Left kidney (tissue), 1 donor: ENCODE measurements at regions not wholly inside any gene's neighbourhood (a gene's known extent, or its start where the extent isn't known, plus 50 kb on each side); places are given as distances from the start of the nearest gene placed in this dataset.

Experiments
- DNase-seq: peaks from one replicate; pipeline ENCODE4 v3.0.0-alpha.2; 2013

DNA sequence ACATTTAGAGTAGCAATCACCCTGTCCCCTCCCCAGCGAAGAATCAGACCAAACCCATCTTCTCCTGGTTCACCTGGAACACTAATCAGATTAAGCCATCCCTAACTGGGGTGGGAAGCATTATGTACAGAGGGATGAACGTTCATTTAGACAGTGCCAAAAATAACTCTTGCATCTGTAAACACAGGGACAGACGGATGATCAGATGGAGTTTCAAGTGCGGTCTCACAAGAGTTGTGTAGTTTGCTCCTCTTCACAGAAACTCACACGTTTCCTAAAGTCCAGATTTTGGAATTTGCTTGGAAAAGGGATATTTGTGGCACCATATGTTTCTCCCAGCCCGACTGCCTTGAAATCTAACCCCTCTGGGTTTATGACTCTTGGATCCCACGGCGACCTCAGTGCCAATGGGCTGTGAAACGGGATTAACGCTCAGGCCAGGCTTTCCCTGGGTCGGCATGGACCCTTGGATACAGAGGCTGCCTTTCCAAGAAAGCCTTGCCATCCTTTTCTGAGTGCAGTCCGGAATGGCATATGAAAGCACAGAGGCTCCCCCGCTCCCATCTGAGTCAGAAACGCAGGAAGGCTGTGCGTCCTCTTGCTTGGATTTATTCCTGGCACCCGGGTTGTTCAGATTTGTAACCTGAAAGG is 293.2 kb upstream of the HABP2 start:
- no peak for DNase-seq

DNA sequence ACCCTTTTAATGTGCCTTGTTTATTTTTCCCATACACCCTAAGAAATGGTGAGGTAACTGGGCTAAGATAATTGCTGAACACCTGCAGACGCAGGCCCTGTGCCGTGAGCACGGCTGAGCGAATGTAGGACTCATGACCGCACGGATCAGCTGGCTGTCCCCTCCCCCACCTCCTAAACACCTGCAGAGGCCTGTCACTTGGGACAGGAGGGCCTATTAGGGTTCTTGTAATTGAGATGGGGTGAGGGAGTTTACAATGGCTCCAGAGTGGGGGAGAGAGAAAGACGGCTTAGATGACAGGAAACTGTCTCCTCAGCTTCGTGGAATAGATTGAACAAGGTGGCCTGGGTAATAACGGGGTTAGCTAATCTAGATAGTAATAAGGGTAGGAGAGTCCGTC is 291.7 kb upstream of the HABP2 start:
- DNase-seq: peak; percentile 70

DNA sequence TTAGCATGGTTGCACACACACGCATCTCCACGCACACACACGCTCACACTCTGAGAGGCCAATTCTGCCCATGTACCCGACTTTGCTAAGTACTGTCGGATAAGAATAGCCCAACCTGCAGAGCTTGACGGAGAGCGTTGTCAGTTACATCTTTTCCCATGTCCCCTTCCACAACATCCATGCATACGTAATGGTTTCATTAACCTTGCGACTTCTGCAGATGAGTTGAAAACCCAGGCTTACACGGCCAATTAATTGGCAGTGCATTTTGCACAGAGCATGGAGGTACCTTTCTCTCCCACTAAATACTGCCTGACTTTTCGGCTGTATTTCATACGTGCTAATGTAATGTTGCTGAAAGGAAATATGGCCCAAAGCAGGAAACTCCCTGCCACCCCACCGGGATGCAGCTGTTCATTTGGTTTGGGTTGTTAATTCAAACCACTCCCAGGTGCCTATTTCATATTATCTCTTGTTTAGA is 291.2 kb upstream of the HABP2 start:
- no peak for DNase-seq

DNA sequence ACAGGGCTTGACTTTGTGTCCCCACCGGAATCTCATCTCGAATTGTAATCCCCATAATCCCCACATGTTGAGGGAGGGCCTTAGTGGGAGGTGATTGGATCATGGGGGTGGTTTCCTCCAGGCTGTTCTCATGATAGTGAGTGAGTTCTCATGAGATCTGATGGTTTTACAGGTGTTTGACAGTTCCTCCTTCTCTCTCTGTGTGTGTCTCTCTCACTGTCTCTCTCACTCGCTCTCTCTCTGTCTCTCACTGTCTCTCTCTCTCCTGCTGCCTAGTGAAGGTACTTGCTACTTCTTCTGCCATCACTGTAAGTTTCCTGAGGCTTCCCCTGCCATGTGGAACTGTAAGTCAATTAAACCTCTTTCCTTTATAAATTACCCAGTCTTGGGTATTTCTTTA is 289.8 kb upstream of the HABP2 start:
- DNase-seq: no peak

DNA sequence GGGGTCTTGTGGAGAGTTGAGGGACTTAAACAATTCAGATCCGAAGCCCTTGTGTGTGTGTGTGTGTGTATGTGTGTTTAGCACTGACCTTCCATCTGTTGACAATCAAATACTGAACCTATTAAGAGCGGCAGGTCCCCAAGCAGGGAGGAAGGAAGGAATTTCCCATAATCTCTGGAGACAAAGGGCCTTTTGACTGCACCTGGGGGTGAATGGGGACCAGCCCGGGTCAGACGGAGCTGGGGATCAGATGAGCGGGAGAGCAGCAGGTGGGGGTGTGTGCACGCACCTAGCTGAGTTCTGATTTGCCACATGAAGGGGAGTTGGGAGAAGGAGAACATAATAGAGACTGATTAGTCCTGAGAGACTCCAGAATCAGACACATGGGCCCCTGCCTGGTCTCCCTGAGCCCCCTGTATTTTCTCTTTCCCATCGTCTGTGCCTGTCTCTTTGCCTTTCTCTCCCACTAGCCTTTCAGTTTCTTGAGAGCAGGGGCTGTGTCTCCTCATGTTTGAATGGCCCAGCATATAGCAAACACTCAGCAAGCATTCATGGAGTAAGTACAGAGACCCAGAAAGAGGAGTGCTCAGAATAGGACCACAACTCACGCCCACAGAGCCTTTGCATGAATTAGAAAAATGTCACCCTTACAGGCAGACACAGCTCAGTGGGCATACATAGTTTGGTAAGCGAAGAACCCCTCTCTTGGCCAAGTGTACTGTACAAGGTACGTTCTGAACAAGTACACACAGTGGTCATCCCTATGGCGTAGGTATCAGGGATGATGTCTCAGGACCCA is 288.3 kb upstream of the HABP2 start:
- no peak for DNase-seq

DNA sequence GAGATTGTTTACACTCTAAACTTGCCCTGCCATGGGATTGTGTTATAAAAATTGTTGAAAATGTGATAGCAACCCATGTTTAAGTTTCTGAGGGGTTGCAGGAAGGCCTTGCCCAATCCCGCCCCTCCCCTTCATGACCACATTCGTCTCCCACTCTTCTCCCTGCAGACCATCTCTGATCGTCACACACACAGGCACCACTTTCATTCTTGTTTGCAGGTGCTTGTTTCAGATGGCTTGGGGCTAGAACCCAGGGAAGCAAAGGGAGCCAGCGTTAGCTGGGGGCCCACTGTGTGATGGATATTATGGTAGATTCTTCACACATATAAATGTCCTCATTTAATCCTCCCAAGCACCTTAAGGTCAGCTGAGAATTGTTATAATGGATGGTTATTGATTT is 286.7 kb upstream of the HABP2 start:
- no peak for DNase-seq

DNA sequence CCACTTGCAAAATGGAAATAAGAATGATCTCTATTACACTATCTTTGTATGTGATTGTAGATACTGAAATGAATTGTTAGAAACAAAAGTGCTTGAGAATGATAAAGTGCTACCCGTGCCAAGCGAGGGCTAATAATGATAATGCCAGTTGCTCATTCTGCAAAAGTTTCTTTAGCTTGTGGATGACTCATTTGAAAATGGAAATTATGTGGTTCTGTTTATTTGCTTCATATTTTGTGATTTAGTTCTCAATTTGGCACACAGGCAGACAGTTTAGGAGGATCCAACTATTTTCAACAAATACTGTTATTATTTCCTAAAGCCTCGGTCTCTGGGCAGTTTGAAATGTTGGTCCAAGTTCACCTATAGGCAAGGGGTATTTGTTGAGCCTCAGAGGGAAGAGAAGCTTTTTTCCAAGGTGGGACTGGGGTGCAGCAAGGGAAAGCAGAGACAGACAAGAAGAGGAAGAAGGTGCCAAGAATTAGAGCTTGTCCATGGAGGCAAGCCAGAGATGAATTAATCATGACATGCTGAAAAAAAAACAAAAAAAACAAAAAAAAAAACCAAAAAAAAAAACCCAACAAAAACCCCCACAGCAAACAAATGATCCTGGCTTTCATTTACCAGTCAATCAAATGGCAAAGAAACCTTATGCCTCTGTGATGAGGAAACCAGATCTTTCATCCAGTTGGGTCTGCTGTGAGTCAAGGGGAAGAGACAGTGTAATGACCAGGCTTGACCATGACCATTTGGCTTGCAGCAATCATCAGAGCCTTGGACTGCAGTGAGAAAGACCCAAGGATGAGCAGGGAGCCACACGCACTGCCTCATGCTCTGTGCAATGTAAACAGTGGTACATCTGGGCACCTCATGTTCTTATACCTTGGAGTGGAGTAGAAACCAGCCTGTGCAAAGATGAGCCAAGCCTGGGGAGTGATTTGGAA is 285.0 kb upstream of the HABP2 start:
- DNase-seq: no peak

DNA sequence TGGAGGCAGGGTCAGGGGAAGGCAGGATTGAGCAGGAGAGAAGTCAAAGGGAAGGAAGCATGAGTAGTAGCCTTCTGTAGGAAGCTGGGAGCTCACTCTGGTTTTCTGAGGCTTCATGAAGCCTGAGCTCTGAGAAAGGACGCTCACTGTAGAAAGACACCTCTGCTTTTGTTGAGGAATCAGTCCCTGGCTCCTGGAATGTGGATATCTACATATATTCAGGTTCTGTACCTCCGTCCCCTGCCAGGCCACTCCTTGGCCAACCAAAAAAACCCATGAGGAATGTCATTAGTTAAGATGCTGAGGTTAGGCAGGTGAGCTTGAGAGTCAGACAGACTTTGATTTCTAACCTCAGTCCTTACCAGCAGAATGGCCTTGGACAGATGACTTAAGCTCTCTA is 283.5 kb upstream of the HABP2 start:
- no peak for DNase-seq

DNA sequence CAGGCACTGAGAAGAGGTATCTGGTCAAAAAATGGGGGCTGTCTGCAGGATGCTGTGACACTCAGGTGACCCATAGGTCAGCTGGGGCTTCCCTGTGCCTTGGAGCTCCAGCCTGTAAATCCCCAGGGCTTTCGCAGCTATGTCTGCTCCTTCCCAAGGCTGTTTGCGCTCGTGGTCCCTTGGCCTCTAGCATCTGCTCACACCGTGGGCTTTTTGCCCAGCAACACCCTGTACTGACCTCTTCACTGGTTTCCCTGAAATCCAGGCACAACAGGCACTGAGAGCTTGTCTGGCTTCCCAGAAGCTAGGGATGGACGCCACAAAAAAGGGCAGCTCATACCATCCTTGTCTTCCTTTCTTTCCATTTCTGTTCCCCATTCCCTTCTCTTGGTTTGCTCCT is 280.3 kb upstream of the HABP2 start:
- no peak for DNase-seq

DNA sequence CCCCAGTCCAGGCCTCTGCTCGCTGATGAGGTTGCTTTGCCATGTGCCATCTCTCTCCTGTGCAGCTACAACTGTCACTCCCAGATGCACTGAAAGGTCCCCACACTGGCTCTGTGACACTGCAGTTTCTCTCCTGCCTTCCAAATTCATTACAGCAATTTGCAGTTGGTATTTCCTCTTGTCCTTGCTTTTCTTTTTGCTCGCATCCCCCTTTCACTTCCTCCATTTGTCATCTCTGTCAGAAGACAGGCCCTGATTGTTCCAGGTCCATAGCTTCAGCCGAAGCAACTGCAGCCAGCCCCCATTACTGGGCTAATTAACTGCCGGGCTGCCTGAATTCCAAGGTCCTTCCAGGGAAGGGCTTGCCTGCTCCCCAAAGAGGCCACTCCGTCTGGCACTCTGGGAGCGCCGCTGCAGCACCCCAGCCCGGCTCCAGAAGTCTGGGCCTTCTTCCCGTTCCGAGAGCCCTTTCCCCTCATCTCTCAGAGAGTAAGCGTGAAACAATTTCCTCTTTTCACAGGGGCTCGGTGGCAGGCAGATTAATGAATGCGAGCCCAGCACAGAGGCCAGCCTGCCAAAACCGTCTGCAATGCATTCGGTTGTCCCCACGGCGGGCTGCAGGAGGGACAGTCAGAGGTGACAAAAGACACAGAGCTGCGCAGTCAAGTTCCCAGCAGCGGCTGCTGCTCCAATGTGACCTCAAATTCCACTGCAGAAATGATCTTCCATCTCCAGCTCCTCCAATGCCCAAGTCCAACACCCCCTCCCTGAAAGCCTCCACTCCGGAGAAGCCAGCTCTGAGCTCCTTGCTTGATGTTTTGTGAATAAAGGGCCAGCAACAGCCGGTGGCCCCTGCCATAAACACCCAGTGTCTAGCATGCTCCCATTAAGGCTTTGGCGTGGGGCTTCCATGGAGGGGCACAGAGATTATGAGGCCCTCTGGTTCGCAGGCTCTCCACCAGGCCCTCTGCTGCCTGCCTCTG is 279.4 kb upstream of the HABP2 start:
- DNase-seq: no peak

DNA sequence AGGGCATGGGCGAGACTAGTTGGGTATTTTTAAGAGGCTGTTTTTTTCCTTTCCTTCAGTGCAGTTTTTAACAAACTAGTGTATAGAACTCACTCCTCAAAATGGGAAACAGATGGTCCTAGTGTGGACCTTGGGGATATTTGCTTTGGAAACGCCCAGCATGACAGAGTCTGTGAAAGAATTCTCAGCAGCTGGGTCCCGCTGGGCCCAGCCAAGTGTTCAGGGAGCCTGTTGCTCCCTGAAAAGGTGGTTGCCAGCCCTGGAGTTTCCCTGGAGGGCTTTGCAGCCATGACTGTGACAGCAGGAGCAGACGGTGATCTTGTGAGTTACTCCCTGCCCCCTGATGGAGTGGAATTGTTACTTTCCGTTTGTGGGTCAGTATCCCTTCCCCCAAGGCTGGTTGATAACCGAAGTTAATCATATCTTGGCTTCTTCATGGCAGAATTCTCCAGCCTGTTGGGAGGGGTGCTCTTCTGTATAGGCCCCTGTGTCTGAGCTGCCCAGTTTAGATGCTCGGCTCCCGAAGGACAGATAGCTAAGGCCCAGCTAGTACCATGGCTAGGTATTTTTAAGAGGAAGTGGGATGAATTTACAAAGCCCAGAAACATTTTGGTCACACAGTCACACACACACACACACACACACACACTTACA is 278.6 kb upstream of the HABP2 start:
- no peak for DNase-seq

DNA sequence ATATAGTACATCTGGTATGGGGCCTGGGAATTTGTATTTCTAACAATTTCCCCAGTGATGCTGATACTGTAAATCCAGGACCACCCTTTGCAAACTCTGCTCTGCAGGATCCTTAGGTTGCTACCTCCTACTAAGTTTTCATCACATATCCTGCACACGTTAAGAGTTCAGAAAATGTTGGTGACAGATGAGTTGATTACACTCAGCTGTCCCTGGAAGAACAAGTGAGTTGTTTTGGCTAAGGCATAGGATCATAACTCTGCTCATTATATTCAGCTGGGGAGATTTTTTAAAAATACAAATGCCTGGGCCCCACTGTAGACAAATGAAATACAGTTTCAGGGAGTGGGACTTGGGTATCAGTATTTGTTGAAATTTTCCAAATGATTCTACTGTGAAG is 274.6 kb upstream of the HABP2 start:
- no peak for DNase-seq

DNA sequence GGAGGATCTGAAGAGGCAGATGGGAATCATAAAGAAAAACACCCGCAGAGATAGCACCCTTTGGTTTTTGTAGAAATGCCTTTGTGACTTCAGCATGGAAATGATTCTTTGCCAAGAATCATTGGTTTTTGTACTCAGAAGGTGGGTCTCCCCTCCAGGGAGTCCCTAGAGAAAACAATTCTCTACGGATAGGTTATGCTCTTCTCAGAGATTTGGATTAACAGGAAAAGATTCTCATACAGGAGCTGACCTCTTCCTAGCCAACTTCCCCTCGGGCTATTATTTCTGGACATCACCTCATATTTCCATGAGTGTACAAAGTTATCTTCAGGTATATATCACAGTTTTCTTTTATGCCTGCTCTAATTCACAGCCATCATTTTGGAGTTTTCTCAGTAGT is 274.2 kb upstream of the HABP2 start:
- no peak for DNase-seq

DNA sequence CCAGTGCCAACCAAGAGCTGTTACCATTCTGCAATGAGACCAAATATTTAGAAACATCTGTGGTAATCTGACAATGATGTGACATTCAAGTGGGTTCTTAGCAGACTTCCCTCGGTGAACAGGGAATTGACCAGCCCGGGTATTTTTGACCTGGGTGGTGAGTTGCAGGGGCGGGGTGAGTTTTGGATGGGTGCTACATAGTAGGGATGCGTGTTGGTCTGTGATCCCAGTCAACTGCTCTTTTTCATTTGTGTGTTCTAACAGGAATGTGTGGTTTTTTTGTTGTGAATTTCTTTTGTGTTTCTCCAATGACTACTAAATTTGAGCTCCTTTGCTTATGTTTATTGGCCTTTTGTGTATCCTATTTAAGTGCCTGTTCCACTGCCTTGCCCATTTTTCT is 273.6 kb upstream of the HABP2 start:
- DNase-seq: no peak

DNA sequence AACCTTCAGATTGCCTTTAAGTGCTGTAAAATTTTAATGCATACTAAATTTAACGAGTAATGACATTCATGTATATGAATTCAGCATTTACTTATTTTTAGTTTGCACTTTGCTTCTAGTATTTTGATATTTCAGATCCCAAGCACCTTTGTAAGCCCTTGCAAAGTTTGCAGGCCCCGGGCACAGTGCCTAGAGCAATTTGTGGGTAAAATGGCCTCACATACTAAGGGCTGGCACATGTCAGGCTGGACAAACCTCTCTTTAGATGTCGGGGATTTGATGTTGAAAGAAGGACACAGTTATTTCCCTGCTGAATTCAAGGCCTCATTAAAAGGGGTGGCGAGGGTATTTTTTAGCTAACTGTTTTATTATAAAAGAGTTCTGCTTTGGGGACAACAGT is 270.3 kb upstream of the HABP2 start:
- DNase-seq: no peak

DNA sequence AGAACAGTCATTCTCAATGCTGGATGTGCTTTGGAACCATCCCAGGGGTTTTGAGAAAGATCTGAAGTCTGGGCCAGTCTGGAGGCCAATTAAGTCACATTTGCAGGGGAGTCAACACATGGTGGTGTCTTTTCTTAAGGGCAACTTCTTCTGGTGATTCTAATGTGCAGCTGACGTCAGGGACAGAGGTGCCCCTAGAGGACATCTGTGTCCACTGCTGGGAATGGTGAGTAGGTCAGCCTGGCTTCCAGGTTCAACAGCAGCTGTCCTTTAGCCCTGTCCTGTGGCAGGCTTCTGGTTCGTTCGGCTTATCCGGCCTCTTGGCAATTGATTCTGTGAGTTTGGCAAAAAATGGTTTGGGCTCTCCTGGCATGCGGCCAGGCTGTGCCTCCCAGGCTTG is 269.7 kb upstream of the HABP2 start:
- no peak for DNase-seq

DNA sequence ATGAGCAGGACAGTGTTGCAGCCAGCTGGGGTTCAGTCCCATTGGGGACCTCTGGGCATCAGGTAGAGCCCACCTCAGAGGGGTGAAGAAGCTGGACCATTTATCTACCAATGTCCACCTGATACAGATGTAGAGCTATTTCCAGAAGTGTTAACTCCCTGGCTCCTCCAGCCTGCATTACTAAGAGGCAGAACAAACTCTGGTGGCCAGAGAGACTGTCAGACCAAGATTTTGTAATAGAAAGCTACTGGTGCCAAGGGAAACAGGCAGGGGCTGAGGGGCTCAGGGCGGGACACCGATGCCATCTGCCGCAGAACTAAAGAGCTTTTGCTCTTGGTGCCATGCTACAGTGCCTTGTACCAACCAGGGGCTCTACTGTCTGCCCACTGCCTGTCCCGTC is 268.2 kb upstream of the HABP2 start:
- DNase-seq: no peak

DNA sequence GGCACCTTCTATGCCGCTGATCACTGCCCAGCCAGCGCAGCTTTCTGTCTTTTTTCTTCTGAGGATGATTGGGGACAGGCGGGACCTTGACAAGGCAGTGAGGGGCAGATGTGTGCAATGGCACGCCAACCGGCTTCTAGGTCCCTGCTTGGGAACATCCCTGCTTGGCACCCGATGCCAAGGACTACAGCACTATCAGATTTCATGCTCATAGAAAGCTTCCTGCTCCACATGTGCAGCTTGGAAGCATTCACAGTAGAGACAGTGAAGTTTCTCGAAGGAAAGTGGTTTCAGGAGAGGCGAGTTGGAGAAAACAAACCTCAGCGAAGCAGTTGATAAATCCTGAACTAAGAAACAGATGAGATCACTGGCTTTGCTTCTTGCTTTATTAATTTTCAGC is 267.5 kb upstream of the HABP2 start:
- no peak for DNase-seq

DNA sequence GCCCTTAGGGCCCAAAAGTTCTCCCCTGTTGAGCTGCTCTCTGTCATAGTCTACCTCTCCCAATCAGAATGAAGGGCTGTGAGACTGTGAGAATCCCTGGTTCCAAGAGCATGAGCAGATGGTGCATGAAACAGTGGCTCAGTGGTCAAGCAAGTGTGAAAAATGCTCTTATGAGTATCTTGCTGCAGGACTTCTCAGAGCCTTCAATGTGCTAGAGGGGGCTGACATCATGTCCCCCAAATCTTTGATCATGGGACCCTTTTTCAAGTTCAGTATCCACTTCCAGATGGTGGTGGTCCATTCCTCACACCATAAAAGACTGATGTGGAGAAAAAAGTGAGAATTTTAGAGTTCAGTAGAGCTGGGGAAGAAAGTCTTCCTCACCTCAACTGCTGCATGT is 265.3 kb upstream of the HABP2 start:
- no peak for DNase-seq

DNA sequence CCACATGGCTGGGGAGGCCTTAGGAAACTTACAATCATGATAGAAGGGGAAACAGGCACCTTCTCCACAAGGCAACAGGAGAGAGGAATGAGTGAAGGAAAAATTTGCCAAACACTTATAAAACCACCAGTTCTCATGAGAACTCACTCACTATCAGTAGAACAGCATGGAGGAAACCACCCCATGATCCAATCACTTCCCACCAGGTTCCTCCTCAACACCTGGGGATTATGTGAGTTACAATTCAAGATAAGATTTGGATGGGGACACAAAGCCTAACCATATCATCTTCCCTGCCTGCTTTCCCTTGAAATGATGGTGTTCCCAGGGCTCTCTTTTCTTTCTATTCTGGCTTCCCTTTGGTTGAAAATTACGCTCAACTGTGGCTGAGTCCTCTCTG is 262.7 kb upstream of the HABP2 start:
- DNase-seq: no peak

DNA sequence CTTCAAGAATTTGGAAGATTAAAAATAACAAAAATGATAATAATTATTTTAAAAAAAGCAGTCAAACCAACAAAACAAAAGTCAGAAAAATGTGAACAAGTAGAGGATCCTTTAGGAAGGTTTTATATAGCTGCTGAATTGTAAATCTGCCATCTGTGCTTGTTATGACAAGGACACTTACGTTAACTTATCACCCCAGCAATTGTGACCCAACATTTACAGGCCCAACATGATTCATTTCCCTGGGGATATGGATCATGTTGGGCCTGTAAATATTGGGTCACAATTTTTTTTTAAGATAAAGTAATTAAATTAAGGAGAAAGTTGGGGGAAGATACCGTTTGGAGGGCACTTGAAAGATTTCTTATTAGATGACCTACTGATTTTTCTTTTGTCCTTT is 261.4 kb upstream of the HABP2 start:
- DNase-seq: no peak
